ENCODE measurements at regions not wholly inside any gene's neighbourhood (a gene's known extent, or its start where the extent isn't known, plus 50 kb on each side); places are given as distances from the start of the nearest gene placed in this dataset.

- no peak overlapping the region for H3K4me3 ChIP-seq (ENCODE audit: low read length)
- DNase-seq (ENCODE audit: low read depth, low spot score) = no peak
Observed at GRCh38 chr13:87867426-87867825, 196.3 kb downstream of the SLITRK5 start.

GRCh38 chr13:87868731-87869130, 197.6 kb downstream of the SLITRK5 start:
- no peak overlapping the region for H3K4me3 ChIP-seq (ENCODE audit: low read length)
- DNase-seq (ENCODE audit: low read depth, low spot score) = no peak

- no peak for DNase-seq (ENCODE audit: low read depth, low spot score)
- no peak overlapping the region for H3K4me3 ChIP-seq (ENCODE audit: low read length)
Observed at GRCh38 chr13:87872813-87873212, 201.6 kb downstream of the SLITRK5 start.

- no peak overlapping the region for H3K4me3 ChIP-seq (ENCODE audit: low read length)
- no peak for DNase-seq (ENCODE audit: low read depth, low spot score)
Observed at GRCh38 chr13:87877477-87877876, 206.3 kb downstream of the SLITRK5 start.

GRCh38 chr13:87878706-87879105, 207.5 kb downstream of the SLITRK5 start:
- no peak overlapping the region for H3K4me3 ChIP-seq (ENCODE audit: low read length)
- no peak for DNase-seq (ENCODE audit: low read depth, low spot score)

GRCh38 chr13:87884884-87885283, 213.7 kb downstream of the SLITRK5 start:
- DNase-seq (ENCODE audit: low read depth, low spot score) = no peak
- H3K4me3 ChIP-seq (ENCODE audit: low read length) = no peak overlapping the region

GRCh38 chr13:87887459-87888123, 216.4 kb downstream of the SLITRK5 start:
- no peak overlapping the region for H3K4me3 ChIP-seq (ENCODE audit: low read length)
- no peak for DNase-seq (ENCODE audit: low read depth, low spot score)

- no peak overlapping the region for H3K4me3 ChIP-seq (ENCODE audit: low read length)
- no peak for DNase-seq (ENCODE audit: low read depth, low spot score)
Observed at GRCh38 chr13:87889254-87889653, 218.1 kb downstream of the SLITRK5 start.

- DNase-seq (ENCODE audit: low read depth, low spot score) = no peak
Observed at GRCh38 chr13:87893186-87893585, 222.0 kb downstream of the SLITRK5 start.

GRCh38 chr13:87894059-87894458, 222.9 kb downstream of the SLITRK5 start:
- no peak overlapping the region for H3K4me3 ChIP-seq (ENCODE audit: low read length)
- DNase-seq (ENCODE audit: low read depth, low spot score) = no peak

More at GRCh38 chr13:87893186-87893585, 222.0 kb downstream of the SLITRK5 start:
- no peak overlapping the region for H3K4me3 ChIP-seq (ENCODE audit: low read length)

GRCh38 chr13:87903553-87903952, 232.4 kb downstream of the SLITRK5 start:
- DNase-seq (ENCODE audit: low read depth, low spot score) = no peak
- no peak overlapping the region for H3K4me3 ChIP-seq (ENCODE audit: low read length)

GRCh38 chr13:87906411-87906810, 235.2 kb downstream of the SLITRK5 start:
- no peak overlapping the region for H3K4me3 ChIP-seq (ENCODE audit: low read length)
- no peak for DNase-seq (ENCODE audit: low read depth, low spot score)

GRCh38 chr13:87907202-87907601, 236.0 kb downstream of the SLITRK5 start:
- H3K4me3 ChIP-seq (ENCODE audit: low read length) = no peak overlapping the region
- no peak for DNase-seq (ENCODE audit: low read depth, low spot score)

GRCh38 chr13:87919956-87920355, 248.8 kb downstream of the SLITRK5 start:
- no peak for DNase-seq (ENCODE audit: low read depth, low spot score)
- no peak overlapping the region for H3K4me3 ChIP-seq (ENCODE audit: low read length)

- H3K4me3 ChIP-seq (ENCODE audit: low read length) = no peak overlapping the region
- no peak for DNase-seq (ENCODE audit: low read depth, low spot score)
Observed at GRCh38 chr13:87923753-87924152, 252.6 kb downstream of the SLITRK5 start.

- no peak for DNase-seq (ENCODE audit: low read depth, low spot score)
- no peak overlapping the region for H3K4me3 ChIP-seq (ENCODE audit: low read length)
Observed at GRCh38 chr13:87925006-87925405, 253.8 kb downstream of the SLITRK5 start.

- no peak for DNase-seq (ENCODE audit: low read depth, low spot score)
- no peak overlapping the region for H3K4me3 ChIP-seq (ENCODE audit: low read length)
Observed at GRCh38 chr13:87940776-87941175, 269.6 kb downstream of the SLITRK5 start.

- DNase-seq (ENCODE audit: low read depth, low spot score) = no peak
- no peak overlapping the region for H3K4me3 ChIP-seq (ENCODE audit: low read length)
Observed at GRCh38 chr13:87941226-87941625, 270.1 kb downstream of the SLITRK5 start.

- DNase-seq (ENCODE audit: low read depth, low spot score) = no peak
- H3K4me3 ChIP-seq (ENCODE audit: low read length) = no peak overlapping the region
Observed at GRCh38 chr13:87942205-87942604, 271.0 kb downstream of the SLITRK5 start.

- no peak overlapping the region for H3K4me3 ChIP-seq (ENCODE audit: low read length)
- DNase-seq (ENCODE audit: low read depth, low spot score) = no peak
Observed at GRCh38 chr13:87944038-87944437, 272.9 kb downstream of the SLITRK5 start.

GRCh38 chr13:87952377-87952776, 281.2 kb downstream of the SLITRK5 start:
- DNase-seq (ENCODE audit: low read depth, low spot score) = no peak
- H3K4me3 ChIP-seq (ENCODE audit: low read length) = no peak overlapping the region

Measured in Jurkat, Clone E6-1 (cell line).